Heart left ventricle (tissue), 13 donors: ENCODE measurements at regions not wholly inside any gene's neighbourhood (a gene's known extent, or its start where the extent isn't known, plus 50 kb on each side); places are given as distances from the start of the nearest gene placed in this dataset.

Experiments used
- CTCF ChIP-seq, 12 donors: fragments of 200-600 bp; sonication (generic) in 4 of 12; IDR thresholded peaks; one replicate each; pipeline versions ENCODE4 v1.5.0 to v1.8.0; 2018 to 2022; ENCODE audit warnings: antibody characterized with exemption in 12 of 12, mild to moderate bottlenecking in 5 of 12
- POLR2A ChIP-seq, 2 donors: fragments of 450-650 bp; IDR thresholded peaks; one replicate each; pipeline ENCODE4 v1.6.1; 2017; ENCODE audit warnings: antibody characterized with exemption in 2 of 2, mild to moderate bottlenecking in 2 of 2, moderate library complexity in 2 of 2
- donor health status: ischemic (EF 13 %, LVEDD 7.1; RV severe dilation, severe dysfunction).
- donor health status: DM: no; HTN: yes; CAD: no.
- donor health status: DM: no; HTN: no; CAD: no.
- donor health status: ischemic (EF 25% LVEDD 6.9; RV normal size, moderate dysfunction).
- donor health status: ischemic (EF 25% LVEDD 5.7; RV mildly dilated, moderate dysfunction).
- donor health status: ischemic (EF 35%, LVEDD 5.7; RV mildly dilated, moderate dysfunction).
- donor health status: nonischemic (EF 11% LVEDD 7.7; RV severe dilation, severe dysfunction).
- donor health status: DM: yes; HTN: yes; CAD: no.
- donor health status: PGD.
- donor health status: ischemic (EF 29% LVEDD 5.4; RV normal size, mild dysfunction).
- donor health status: nonischemic (EF 23%, LVEDD 6.1; RV moderate dilation, normal function).

GRCh38 chr5:60209146-60209840 lies 315.8 kb upstream of the PDE4D start:
- TF ChIP-seq CTCF (IDR thresholded peaks at IDR 0.05) (no peak), POLR2A (IDR thresholded peaks at IDR 0.05) (no peak)
